Astrocyte (in vitro differentiated cells and primary cell): ENCODE measurements at regions not wholly inside any gene's neighbourhood (a gene's known extent, or its start where the extent isn't known, plus 50 kb on each side); places are given as distances from the start of the nearest gene placed in this dataset.

Experiments
- CTCF ChIP-seq: IDR thresholded peaks from 2 replicates; pipeline ENCODE4 v1.5.1; 2011; ENCODE audit warnings: low read depth, mild to moderate bottlenecking, inconsistent platforms, low read length, moderate library complexity; ENCODE audit not compliant: insufficient read depth
- EZH2 ChIP-seq: IDR thresholded peaks from 2 replicates; pipeline ENCODE4 v1.6.1; 2012; ENCODE audit warnings: mild to moderate bottlenecking, low read length, inconsistent platforms; ENCODE audit not compliant: insufficient read depth

- TF ChIP-seq EZH2 (no peak), CTCF (no peak)
Observed at GRCh38 chr1:220430586-220430985, 97.3 kb upstream of the MARK1 start.
